ENCODE measurements at regions not wholly inside any gene's neighbourhood (a gene's known extent, or its start where the extent isn't known, plus 50 kb on each side); places are given as distances from the start of the nearest gene placed in this dataset.

DNA sequence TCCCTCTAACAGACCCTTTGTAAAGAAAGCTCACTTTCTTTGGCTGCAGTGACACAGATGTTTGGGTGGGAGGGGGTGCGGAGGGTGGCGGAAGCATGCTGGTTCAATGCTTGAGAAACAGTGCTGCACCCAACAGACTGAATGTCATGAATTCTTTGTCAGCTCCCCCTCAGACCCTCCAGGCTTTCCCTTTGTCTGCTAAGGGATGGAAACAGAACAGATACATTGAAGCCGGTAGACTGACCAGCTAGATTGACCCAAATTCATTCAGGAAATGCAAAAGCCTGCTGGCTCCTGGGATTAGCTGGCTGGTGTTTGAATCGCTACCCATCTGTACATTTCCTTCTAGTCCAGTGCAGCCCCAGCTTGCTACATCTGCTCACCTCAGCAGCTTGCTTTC is 90.8 kb upstream of the PAK3 start:
- Histone ChIP-seq H3K27ac (ENCODE audit: low read length) (no peak overlapping the region), H3K9ac (ENCODE audit: low read length) (no peak overlapping the region), H3K79me2 (replicated peaks; ENCODE audit: insufficient read depth, low read length) (no peaks in the 10 kb centered on the region), H3F3A (ENCODE audit: insufficient read depth, low read length, poor library complexity, severe bottlenecking) (no peaks in the 10 kb centered on the region), H3K9me3 (ENCODE audit: low read length) (no peaks in the 10 kb centered on the region), H3K27me3 (ENCODE audit: insufficient read depth, low read depth, low read length) (no peaks in the 10 kb centered on the region), H3K4me2 (ENCODE audit: low read length) (no peak overlapping the region), H3K4me3 (ENCODE audit: low read length) (no peak overlapping the region), H3K9me2 (ENCODE audit: insufficient read depth, low read length) (no peaks in the 10 kb centered on the region), H4K20me1 (ENCODE audit: insufficient read depth) (no peaks in the 10 kb centered on the region), H3K36me3 (ENCODE audit: insufficient read depth, low read length) (no peaks in the 10 kb centered on the region), H2AFZ (ENCODE audit: low read depth, low read length) (no peak overlapping the region)
- TF ChIP-seq SMC3 (conservative IDR thresholded peaks at IDR 0.05; ENCODE audit: poor library complexity): no peak
- TF ChIP-seq, protein P1, sequence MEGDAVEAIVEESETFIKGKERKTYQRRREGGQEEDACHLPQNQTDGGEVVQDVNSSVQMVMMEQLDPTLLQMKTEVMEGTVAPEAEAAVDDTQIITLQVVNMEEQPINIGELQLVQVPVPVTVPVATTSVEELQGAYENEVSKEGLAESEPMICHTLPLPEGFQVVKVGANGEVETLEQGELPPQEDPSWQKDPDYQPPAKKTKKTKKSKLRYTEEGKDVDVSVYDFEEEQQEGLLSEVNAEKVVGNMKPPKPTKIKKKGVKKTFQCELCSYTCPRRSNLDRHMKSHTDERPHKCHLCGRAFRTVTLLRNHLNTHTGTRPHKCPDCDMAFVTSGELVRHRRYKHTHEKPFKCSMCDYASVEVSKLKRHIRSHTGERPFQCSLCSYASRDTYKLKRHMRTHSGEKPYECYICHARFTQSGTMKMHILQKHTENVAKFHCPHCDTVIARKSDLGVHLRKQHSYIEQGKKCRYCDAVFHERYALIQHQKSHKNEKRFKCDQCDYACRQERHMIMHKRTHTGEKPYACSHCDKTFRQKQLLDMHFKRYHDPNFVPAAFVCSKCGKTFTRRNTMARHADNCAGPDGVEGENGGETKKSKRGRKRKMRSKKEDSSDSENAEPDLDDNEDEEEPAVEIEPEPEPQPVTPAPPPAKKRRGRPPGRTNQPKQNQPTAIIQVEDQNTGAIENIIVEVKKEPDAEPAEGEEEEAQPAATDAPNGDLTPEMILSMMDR (IDR thresholded peaks at IDR 0.05; ENCODE audit: poor library complexity, severe bottlenecking): no peak

DNA sequence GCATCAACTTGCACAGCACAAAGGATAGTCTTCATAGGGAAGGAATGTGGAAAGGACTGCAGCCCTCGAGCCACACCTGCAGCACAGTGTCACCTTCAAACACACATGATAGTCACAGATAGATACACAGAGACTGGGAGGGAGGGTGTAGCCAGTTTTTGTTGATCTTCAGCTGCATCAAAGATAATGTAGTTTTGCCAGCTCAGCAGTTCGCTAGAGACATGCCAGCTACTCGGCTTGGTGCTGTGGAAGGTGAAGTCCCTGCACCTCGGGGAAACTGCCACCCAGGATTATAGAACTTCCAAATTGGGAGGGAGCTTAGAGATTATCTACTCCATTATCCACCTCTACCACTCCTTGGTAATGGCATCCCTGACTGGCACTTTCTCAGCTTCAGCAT is 92.9 kb upstream of the PAK3 start:
- Histone ChIP-seq H3K4me3 (ENCODE audit: low read length) (no peak overlapping the region), H3K9me2 (ENCODE audit: insufficient read depth, low read length) (no peaks in the 10 kb centered on the region), H3K79me2 (replicated peaks; ENCODE audit: insufficient read depth, low read length) (no peaks in the 10 kb centered on the region), H3K9me3 (ENCODE audit: low read length) (no peaks in the 10 kb centered on the region), H3F3A (ENCODE audit: insufficient read depth, low read length, poor library complexity, severe bottlenecking) (no peaks in the 10 kb centered on the region), H3K4me2 (ENCODE audit: low read length) (no peak overlapping the region), H3K36me3 (ENCODE audit: insufficient read depth, low read length) (no peaks in the 10 kb centered on the region), H3K27me3 (ENCODE audit: insufficient read depth, low read depth, low read length) (no peaks in the 10 kb centered on the region), H3K9ac (ENCODE audit: low read length) (no peak overlapping the region), H4K20me1 (ENCODE audit: insufficient read depth) (no peaks in the 10 kb centered on the region), H3K27ac (ENCODE audit: low read length) (no peak overlapping the region), H2AFZ (ENCODE audit: low read depth, low read length) (no peak overlapping the region)
- TF ChIP-seq TAF1 (IDR thresholded peaks at IDR 0.05; ENCODE audit: low read depth): no peak
- TF ChIP-seq SMC3 (conservative IDR thresholded peaks at IDR 0.05; ENCODE audit: poor library complexity): no peak
- TF ChIP-seq MXI1 (conservative IDR thresholded peaks at IDR 0.05; ENCODE audit: poor library complexity, severe bottlenecking): no peak
- TF ChIP-seq POLR2AphosphoS5 (IDR thresholded peaks at IDR 0.05): no peak
- TF ChIP-seq, protein P2, sequence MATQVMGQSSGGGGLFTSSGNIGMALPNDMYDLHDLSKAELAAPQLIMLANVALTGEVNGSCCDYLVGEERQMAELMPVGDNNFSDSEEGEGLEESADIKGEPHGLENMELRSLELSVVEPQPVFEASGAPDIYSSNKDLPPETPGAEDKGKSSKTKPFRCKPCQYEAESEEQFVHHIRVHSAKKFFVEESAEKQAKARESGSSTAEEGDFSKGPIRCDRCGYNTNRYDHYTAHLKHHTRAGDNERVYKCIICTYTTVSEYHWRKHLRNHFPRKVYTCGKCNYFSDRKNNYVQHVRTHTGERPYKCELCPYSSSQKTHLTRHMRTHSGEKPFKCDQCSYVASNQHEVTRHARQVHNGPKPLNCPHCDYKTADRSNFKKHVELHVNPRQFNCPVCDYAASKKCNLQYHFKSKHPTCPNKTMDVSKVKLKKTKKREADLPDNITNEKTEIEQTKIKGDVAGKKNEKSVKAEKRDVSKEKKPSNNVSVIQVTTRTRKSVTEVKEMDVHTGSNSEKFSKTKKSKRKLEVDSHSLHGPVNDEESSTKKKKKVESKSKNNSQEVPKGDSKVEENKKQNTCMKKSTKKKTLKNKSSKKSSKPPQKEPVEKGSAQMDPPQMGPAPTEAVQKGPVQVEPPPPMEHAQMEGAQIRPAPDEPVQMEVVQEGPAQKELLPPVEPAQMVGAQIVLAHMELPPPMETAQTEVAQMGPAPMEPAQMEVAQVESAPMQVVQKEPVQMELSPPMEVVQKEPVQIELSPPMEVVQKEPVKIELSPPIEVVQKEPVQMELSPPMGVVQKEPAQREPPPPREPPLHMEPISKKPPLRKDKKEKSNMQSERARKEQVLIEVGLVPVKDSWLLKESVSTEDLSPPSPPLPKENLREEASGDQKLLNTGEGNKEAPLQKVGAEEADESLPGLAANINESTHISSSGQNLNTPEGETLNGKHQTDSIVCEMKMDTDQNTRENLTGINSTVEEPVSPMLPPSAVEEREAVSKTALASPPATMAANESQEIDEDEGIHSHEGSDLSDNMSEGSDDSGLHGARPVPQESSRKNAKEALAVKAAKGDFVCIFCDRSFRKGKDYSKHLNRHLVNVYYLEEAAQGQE (IDR thresholded peaks at IDR 0.05; ENCODE audit: borderline replicate concordance): no peak
- TF ChIP-seq, protein P1 (IDR thresholded peaks at IDR 0.05; ENCODE audit: poor library complexity, severe bottlenecking): no peak
- no peak for TF ChIP-seq RAD21 (conservative IDR thresholded peaks at IDR 0.05)
- no peak for TF ChIP-seq EZH2 (IDR thresholded peaks at IDR 0.05; ENCODE audit: borderline replicate concordance, insufficient read depth, low read length, poor library complexity, severe bottlenecking)

Measured in neural cell (in vitro differentiated cells).